HG03378 (cell line): ENCODE measurements at regions not wholly inside any gene's neighbourhood (a gene's known extent, or its start where the extent isn't known, plus 50 kb on each side); places are given as distances from the start of the nearest gene placed in this dataset.

ENCODE experiments used
- ATAC-seq: cut with Tn5 transposase; IDR thresholded peaks from one replicate; pipeline ENCODE4 v1.9.1; 2021; ENCODE audit warnings: mild to moderate bottlenecking, moderate library complexity; ENCODE audit not compliant: unreplicated experiment

GRCh38 chr2:176388861-176389260 lies 119.6 kb downstream of the MTX2 start:
- ATAC-seq, result no peak

GRCh38 chr2:176390276-176391147 lies 121.3 kb downstream of the MTX2 start:
- no peak for ATAC-seq

GRCh38 chr2:176391148-176391419 lies 121.8 kb downstream of the MTX2 start:
- ATAC-seq, result no peak

- no peak for ATAC-seq
Observed at GRCh38 chr2:176392249-176392648, 123.0 kb downstream of the MTX2 start.

GRCh38 chr2:176392744-176393414 lies 123.6 kb downstream of the MTX2 start:
- no peak for ATAC-seq

GRCh38 chr2:176395273-176395854 lies 126.1 kb downstream of the MTX2 start:
- no peak for ATAC-seq

GRCh38 chr2:176398243-176399073 lies 129.2 kb downstream of the MTX2 start:
- no peak for ATAC-seq

- no peak for ATAC-seq
Observed at GRCh38 chr2:176399074-176399598, 129.9 kb downstream of the MTX2 start.

GRCh38 chr2:176405477-176405876 lies 136.2 kb downstream of the MTX2 start:
- peak; percentile 93 for ATAC-seq

GRCh38 chr2:176407706-176408105 lies 138.5 kb downstream of the MTX2 start:
- ATAC-seq, result no peak

GRCh38 chr2:176409671-176410070 lies 140.4 kb downstream of the MTX2 start:
- no peak for ATAC-seq

- no peak for ATAC-seq
Observed at GRCh38 chr2:176412136-176412535, 142.9 kb downstream of the MTX2 start.

- ATAC-seq, result no peak
Observed at GRCh38 chr2:176413786-176414185, 144.5 kb downstream of the MTX2 start.

- no peak for ATAC-seq
Observed at GRCh38 chr2:176414641-176415040, 145.4 kb downstream of the MTX2 start.

GRCh38 chr2:176415174-176415895 lies 146.1 kb downstream of the MTX2 start:
- no peak for ATAC-seq

- ATAC-seq, result no peak
Observed at GRCh38 chr2:176415937-176416499, 146.8 kb downstream of the MTX2 start.

- no peak for ATAC-seq
Observed at GRCh38 chr2:176418768-176419167, 149.5 kb downstream of the MTX2 start.

GRCh38 chr2:176419591-176420071 lies 150.4 kb downstream of the MTX2 start:
- no peak for ATAC-seq

- no peak for ATAC-seq
Observed at GRCh38 chr2:176421297-176422050, 152.2 kb downstream of the MTX2 start.
